ES-I3 (cell line): ENCODE measurements at regions not wholly inside any gene's neighbourhood (a gene's known extent, or its start where the extent isn't known, plus 50 kb on each side); places are given as distances from the start of the nearest gene placed in this dataset.
"Not testable (repeated sequence)": the region's sequence is repeated elsewhere in the genome, so short reads cannot be mapped to it uniquely, and the experiment has no call there.

ENCODE experiments used
- H3K36me3 ChIP-seq: 2 replicates; pipeline ENCODE4 v1.6.1; 2013; ENCODE audit warnings: mild to moderate bottlenecking, low read length, control low read depth, moderate library complexity; ENCODE audit not compliant: insufficient read depth
- H3K4me1 ChIP-seq: 2 replicates; pipeline ENCODE4 v1.6.1; 2013; ENCODE audit warnings: mild to moderate bottlenecking, control low read depth, low read length; ENCODE audit not compliant: insufficient read depth
- H3K9ac ChIP-seq: 2 replicates; pipeline ENCODE4 v1.6.1; 2013; ENCODE audit warnings: low read depth, mild to moderate bottlenecking, low read length, moderate library complexity
- H3K9me3 ChIP-seq: 2 replicates; pipeline ENCODE4 v1.6.1; 2013; ENCODE audit warnings: mild to moderate bottlenecking, low read length, moderate library complexity; ENCODE audit not compliant: control insufficient read depth, insufficient read depth

DNA sequence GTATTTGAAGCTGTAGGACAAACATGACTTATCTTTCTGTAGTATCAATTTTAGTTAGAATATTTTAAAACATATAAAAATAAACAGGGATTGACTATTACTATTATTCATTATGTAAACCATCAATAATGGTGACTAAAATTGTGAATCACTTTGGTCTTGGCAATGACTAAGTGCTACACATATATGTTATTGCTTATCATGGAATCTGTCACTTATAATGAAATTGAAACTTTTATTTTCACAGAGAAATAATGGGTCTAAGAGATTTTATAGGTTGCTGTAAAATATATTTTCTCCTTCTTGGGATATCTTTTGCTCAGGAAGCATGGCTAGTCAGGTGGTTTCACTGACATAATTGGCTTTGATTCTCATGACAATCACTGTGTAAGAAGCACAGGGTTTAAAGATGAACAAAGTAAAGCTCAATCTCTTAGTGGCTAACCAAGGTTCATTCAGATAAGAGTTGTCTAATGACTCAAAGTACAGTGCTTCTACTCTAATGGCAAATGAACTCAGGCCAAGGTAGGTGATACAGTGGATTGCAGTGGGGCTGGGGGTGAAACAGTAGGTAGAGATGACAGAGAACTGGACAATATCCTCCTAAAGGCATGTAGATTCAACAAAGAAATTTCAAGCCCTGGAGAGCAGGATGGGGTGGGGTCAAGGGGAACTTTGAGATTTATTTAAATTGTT, 98.6 kb upstream of the FANCL start:
- Histone ChIP-seq H3K4me1 (no peaks in the 10 kb centered on the region), H3K9me3 (no peaks in the 10 kb centered on the region), H3K36me3 (no peaks in the 10 kb centered on the region), H3K9ac (no peak overlapping the region)

DNA sequence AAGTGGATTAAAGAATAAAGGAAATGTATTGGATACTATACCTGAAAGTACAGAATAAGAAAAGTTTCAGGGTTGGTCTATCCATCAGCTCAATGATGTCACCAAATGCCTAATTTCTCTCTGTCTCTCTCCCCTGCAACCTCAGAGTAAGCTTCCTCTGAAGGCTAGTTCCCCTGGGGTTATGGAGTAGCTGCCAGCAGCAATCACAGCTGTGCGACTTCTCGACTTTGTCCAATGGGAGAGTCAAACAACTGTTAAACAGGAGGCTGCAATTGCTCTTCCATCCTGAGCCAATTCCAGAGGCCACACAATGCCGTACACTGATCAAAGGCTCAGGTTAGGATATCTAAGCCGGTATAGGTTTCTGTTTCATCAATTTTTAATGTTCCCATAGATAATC, 95.3 kb upstream of the FANCL start:
- H3K36me3 ChIP-seq, result no peaks in the 10 kb centered on the region
- H3K9ac ChIP-seq, result no peak overlapping the region
- no peaks in the 10 kb centered on the region for H3K9me3 ChIP-seq
- no peaks in the 10 kb centered on the region for H3K4me1 ChIP-seq

DNA sequence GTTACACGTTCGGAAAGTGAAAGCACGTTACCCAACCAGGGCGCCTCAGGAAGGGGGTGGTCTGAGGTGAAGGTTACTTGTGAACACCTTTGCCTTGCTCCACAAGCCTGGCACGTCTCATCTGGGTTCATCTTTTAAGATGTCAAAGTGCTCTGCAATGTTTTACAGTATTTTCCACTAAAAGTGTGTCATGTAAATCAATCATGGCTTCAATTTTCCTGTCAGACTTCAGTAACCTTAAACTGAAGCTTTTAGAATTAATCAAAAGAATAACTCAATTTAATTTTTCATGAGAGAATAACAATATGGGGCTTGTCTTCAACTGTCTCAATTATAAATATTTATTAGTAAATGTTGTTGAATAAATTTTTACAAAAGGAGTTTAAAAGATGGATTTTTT, 93.3 kb upstream of the FANCL start:
- Histone ChIP-seq H3K36me3 (no peaks in the 10 kb centered on the region), H3K9me3 (no peaks in the 10 kb centered on the region), H3K4me1 (no peaks in the 10 kb centered on the region), H3K9ac (no peak overlapping the region)

DNA sequence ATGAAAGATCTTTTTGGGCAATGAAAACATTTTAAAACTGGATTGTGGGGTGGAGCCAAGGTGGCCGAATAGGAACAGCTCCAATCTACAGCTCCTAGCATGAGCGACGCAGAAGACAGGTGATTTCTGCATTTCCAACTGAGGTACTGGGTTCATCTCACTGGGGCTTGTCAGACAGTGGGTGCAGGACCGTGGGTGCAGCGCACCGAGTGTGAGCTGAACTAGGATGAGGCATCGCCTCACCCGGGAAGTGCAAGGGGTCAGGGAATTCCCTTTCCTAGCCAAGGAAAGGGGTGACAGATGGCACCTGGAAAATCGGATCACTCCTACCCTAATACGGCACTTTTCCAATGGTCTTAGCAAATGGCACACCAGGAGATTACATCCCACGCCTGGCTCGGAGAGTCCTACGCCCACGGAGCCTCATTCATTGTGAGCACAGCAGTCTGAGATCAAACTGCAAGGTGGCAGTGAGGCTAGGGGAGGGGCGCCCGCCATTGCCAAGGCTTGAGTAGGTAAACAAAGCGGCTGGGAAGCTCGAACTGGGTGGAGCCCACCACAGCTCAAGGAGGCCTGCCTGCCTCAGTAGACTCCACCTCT, 84.3 kb upstream of the FANCL start:
- H3K4me1 ChIP-seq, H3K9me3 ChIP-seq, H3K36me3 ChIP-seq: not testable (repeated sequence)
- peak overlapping the region; percentile 15; the same call in 1 of the 2 replicates for H3K9ac ChIP-seq

DNA sequence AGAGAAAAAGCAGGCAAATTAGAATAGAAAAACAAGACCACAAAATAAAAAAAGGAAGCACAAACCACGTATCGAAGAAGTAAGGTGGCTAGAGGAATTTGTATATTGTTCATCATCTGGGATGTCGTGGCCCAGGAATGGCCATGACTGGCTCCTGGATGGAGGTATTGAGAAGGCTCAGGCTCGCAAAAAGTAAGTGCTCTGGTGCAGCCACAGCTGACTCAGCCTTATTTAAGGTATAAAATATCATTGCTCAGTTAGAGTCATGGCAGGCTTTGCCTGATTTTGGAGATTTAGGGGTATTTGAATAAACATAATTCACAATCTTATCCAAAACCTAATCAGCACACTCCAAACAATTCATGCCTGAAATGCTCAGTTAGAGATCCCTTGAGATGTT, 78.4 kb upstream of the FANCL start:
- Histone ChIP-seq H3K9ac (no peak overlapping the region), H3K9me3 (no peaks in the 10 kb centered on the region), H3K36me3 (no peaks in the 10 kb centered on the region)

DNA sequence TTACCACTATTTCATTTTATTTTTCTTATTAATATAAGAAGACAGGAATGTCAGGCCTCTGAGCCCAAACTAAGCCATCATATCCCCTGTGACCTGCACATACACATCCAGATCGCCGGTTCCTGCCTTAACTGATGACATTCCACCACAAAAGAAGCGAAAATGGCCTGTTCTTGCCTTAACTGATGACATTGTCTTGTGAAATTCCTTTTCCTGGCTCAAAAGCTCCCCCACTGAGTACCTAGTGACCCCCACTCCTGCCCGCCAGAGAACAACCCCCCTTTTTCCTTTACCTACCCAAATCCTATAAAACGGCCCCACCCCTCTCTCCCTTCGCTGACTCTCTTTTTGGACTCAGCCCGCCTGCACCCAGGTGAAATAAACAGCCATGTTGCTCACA, 77.8 kb upstream of the FANCL start:
- not testable (repeated sequence) for H3K9ac ChIP-seq, H3K9me3 ChIP-seq, H3K4me1 ChIP-seq

More for the DNA sequence above, 78.4 kb upstream of the FANCL start:
- H3K4me1 ChIP-seq, result no peaks in the 10 kb centered on the region

DNA sequence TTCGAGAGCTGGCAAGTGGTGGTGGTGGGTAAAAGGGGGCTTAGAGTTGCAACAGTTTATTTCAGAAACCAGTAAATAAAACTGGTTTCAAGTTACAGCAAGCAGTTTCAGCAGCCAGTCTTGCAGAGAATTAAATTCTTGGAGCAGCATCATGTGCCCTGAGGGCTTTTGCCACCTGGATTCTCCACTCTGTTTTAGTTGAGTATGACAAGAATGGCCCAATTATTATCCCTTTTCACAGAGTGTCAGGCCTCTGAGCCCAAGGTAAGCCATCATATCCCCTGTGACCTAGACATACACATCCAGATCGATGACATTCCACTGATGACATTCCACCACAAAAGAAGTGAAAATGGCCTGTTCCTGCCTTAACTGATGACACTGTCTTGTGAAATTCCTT, 72.8 kb upstream of the FANCL start:
- H3K36me3 ChIP-seq, result no peaks in the 10 kb centered on the region
- H3K9me3 ChIP-seq, result peaks cover 2% of the 10 kb centered on the region; the same call in 1 of the 2 replicates
- no peak overlapping the region for H3K9ac ChIP-seq
- H3K4me1 ChIP-seq, result no peaks in the 10 kb centered on the region

More for the DNA sequence above, 77.8 kb upstream of the FANCL start:
- not testable (repeated sequence) for H3K36me3 ChIP-seq

DNA sequence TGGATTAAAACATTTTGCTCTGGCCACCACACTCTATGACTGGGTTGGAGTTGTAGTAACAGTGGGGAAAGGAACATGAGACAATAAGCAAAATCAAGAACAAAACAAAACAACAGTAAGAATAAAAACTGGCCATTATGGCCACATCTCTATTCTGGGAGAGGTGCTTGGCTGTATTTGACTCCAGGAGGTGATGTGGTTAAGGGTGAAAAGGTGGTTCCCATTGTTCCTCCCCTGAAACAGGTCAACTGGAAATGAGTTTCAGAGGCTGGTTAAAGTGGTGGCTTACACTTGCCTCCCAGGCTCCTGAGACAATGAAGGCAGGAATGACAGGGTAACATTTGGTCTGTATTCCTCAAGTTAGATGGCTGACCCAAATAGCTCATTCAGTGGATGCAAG, 67.3 kb upstream of the FANCL start:
- Histone ChIP-seq H3K36me3 (no peaks in the 10 kb centered on the region), H3K9me3 (peaks cover 2% of the 10 kb centered on the region; the same call in 1 of the 2 replicates), H3K4me1 (no peaks in the 10 kb centered on the region)

DNA sequence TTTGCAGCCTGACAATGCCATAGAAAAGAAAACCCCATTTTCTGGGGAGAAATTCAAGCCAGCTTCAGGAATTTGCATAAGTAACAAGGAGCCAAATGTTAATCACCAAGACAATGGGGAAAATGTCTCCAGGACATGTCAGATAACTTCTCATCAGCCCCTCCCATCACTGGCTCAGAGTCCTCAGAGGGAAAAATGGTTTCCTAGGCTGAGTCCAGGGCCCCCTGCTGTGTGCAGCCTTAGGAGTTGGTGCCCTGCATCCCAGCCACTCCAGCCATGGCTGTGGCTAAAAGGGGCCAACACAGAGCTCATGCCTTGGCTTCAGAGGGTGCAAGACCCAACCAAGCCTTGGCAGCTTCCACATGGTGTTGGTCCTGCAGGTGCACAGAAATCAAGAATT, 63.7 kb upstream of the FANCL start:
- H3K9me3 ChIP-seq, result no peaks in the 10 kb centered on the region
- no peak overlapping the region for H3K9ac ChIP-seq
- no peaks in the 10 kb centered on the region for H3K36me3 ChIP-seq
- no peaks in the 10 kb centered on the region for H3K4me1 ChIP-seq

More for the DNA sequence above, 67.3 kb upstream of the FANCL start:
- no peak overlapping the region for H3K9ac ChIP-seq

DNA sequence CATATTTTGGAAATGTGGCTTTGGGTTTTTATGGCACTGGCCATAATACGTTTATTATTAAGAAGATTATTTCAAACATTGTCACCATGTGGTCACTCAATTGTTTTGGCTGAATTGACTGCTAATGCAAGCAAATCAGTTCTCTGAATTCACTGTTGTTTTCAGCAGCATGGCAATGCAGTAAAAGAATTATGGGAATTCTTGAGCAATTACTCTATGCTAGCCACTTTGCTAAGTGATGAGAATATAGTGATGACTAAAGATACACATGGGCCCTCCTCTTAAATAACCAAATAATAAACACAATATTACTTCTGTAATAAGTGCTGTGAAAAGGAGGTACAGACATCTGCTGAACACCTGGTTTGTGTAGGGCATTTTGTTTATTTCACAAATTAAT, 58.0 kb upstream of the FANCL start:
- Histone ChIP-seq H3K9me3 (no peaks in the 10 kb centered on the region), H3K36me3 (no peaks in the 10 kb centered on the region), H3K9ac (no peak overlapping the region), H3K4me1 (no peaks in the 10 kb centered on the region)

DNA sequence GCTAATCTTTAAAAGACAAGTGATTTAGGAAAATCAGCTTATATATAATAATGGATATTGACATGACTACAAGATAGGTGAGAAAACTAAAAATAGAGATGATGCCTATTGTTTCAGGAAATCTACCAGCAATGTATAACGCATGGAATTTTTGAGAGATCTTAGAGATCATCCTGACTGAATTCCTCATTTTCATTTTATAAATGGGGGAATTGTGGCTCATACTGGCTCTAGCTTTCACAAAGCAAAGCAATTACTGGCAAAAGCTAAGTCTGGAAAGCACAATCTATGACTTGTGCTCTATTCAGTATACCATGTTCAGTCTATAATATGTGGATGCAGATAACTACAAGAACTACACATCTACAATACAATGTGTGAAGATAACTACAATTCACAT, 51.9 kb upstream of the FANCL start:
- Histone ChIP-seq H3K9me3 (no peaks in the 10 kb centered on the region), H3K4me1 (no peaks in the 10 kb centered on the region), H3K9ac (no peak overlapping the region), H3K36me3 (no peaks in the 10 kb centered on the region)

DNA sequence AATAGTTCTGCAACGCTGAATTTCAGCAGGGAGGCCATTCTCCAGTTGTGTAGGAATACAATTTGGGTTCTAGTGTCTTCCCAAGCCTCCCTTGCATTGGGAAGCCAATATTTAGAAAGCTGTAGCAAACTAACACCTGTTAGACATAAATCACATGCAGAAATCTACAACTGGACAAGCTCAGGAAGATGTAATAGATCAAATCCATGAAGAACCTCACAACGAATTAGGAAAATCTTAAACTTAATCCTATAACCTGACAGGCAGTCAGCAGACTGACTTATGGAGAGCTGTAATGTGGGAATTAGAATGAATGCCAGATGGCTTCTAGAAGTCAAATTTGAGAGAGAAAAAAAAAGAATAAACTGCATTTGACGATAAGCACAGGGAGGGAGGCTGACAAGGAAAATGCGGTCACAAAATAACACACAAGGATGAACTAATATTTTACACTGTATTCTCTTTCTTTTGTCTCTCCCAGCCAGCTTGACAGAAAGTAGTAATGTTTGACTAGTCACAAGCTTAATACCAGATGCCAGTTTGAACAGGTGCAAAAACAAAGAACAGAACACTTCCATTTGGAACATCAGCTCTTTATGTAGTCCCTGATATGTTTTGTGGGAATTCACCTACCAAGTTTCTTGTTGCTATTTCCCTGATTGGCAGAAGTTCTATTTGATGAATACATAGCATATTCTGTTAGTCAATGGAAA, 50.8 kb upstream of the FANCL start:
- no peaks in the 10 kb centered on the region for H3K4me1 ChIP-seq
- H3K36me3 ChIP-seq, result no peaks in the 10 kb centered on the region
- H3K9me3 ChIP-seq, result no peaks in the 10 kb centered on the region
- H3K9ac ChIP-seq, result no peak overlapping the region
